Testis (tissue), 2 donors: ENCODE measurements at regions not wholly inside any gene's neighbourhood (a gene's known extent, or its start where the extent isn't known, plus 50 kb on each side); places are given as distances from the start of the nearest gene placed in this dataset.

Experiments used
- DNase-seq: peaks from one replicate; pipeline ENCODE4 v3.0.0-alpha.2; 2019
- H3K27ac ChIP-seq, 2 donors: fragments of 200-600 bp; sonication (generic); one replicate each; pipeline ENCODE4 v1.5.1; 2019
- H3K27me3 ChIP-seq: fragments of 200-600 bp; sonication (generic); one replicate; pipeline ENCODE4 v1.5.1; 2019
- H3K36me3 ChIP-seq: fragments of 200-600 bp; sonication (generic); one replicate; pipeline ENCODE4 v1.5.1; 2017; ENCODE audit warnings: low read depth; ENCODE audit errors: missing control alignments
- H3K4me1 ChIP-seq: fragments of 200-600 bp; sonication (generic); one replicate; pipeline ENCODE4 v1.5.1; 2019
- H3K4me3 ChIP-seq, 2 donors: fragments of 200-600 bp; sonication (generic); one replicate each; pipeline ENCODE4 v1.5.1; 2017 to 2019
- H3K9me3 ChIP-seq: fragments of 200-600 bp; sonication (generic); one replicate; pipeline ENCODE4 v1.5.1; 2017
- CTCF ChIP-seq, 3 experiments: fragments of 450-650 bp in 2 of 3; fragments of 200-600 bp in 1 of 3; sonication (generic) in 1 of 3; IDR thresholded peaks; one replicate each; pipeline ENCODE4 v1.5.1; 2016 to 2019; ENCODE audit warnings: antibody characterized with exemption in 3 of 3, mild to moderate bottlenecking in 2 of 3, moderate library complexity in 1 of 3
- POLR2A ChIP-seq: fragments of 450-650 bp; IDR thresholded peaks from one replicate; pipeline ENCODE4 v1.6.1; 2017; ENCODE audit warnings: antibody characterized with exemption, mild to moderate bottlenecking, moderate library complexity
- WGBS, 2 donors: methylation state at CpG; one replicate each; pipeline ENCODE4 v1.1.5; 2018; 5-methylcytosine and 5-hydroxymethylcytosine counted together
- intact Hi-C: fragments of 100-400 bp; cut with DNase I; formaldehyde crosslinking; loops from one replicate; pipeline ENCODE4 v1.15.1; 2023; ENCODE audit warnings: low total_unique reads

- intact Hi-C loops = no loop called here
- H3K36me3 ChIP-seq = no peaks in the 10 kb centered on the region
- H3K4me1 ChIP-seq = no peaks in the 10 kb centered on the region
- no peak overlapping the region for H3K4me3 ChIP-seq
- no peaks in the 10 kb centered on the region for H3K9me3 ChIP-seq
- H3K27ac ChIP-seq = no peak overlapping the region
- DNase-seq = no peak
- H3K27me3 ChIP-seq = no peaks in the 10 kb centered on the region
- TF ChIP-seq CTCF (IDR thresholded peaks at IDR 0.05) (no peak), POLR2A (no peak)
- WGBS, 2 donors = 89 to 92% methylated on average over 2 of the region's 2 CpGs
These were observed 662.8 kb downstream of the OLFM4 start for GRCh38 chr13:53691417-53691816.

GRCh38 chr13:53694814-53695532 lies 666.4 kb downstream of the OLFM4 start:
- intact Hi-C loops = no loop called here
- H3K27ac ChIP-seq = no peak overlapping the region
- WGBS, 2 donors = 48 to 64% methylated on average over 2 of the region's 2 CpGs
- H3K9me3 ChIP-seq = no peaks in the 10 kb centered on the region
- DNase-seq = no peak
- TF ChIP-seq POLR2A = no peak
- TF ChIP-seq CTCF (IDR thresholded peaks at IDR 0.05) = no peak
- no peak overlapping the region for H3K4me3 ChIP-seq
- H3K36me3 ChIP-seq = no peaks in the 10 kb centered on the region
- no peaks in the 10 kb centered on the region for H3K27me3 ChIP-seq
- no peaks in the 10 kb centered on the region for H3K4me1 ChIP-seq

- no peak for TF ChIP-seq POLR2A
- no peak for TF ChIP-seq CTCF (IDR thresholded peaks at IDR 0.05)
- WGBS, 2 donors = 96 to 98% methylated on average over 2 of the region's 2 CpGs
These were observed 674.9 kb downstream of the OLFM4 start for GRCh38 chr13:53703371-53704080.

GRCh38 chr13:53719281-53719680 lies 690.7 kb downstream of the OLFM4 start:
- no peaks in the 10 kb centered on the region for H3K36me3 ChIP-seq
- no peaks in the 10 kb centered on the region for H3K4me1 ChIP-seq
- no peak for DNase-seq
- H3K9me3 ChIP-seq = no peaks in the 10 kb centered on the region
- no peaks in the 10 kb centered on the region for H3K27me3 ChIP-seq
- TF ChIP-seq POLR2A = no peak
- no peak for TF ChIP-seq CTCF (IDR thresholded peaks at IDR 0.05)
- no peak overlapping the region for H3K4me3 ChIP-seq
- H3K27ac ChIP-seq = no peak overlapping the region
- intact Hi-C loops = no loop called here

More at GRCh38 chr13:53703371-53704080, 674.9 kb downstream of the OLFM4 start:
- H3K27me3 ChIP-seq = no peaks in the 10 kb centered on the region
- H3K4me3 ChIP-seq = no peak overlapping the region
- H3K27ac ChIP-seq = no peak overlapping the region
- intact Hi-C loops = no loop called here
- no peak for DNase-seq
- no peaks in the 10 kb centered on the region for H3K36me3 ChIP-seq
- no peaks in the 10 kb centered on the region for H3K4me1 ChIP-seq
- H3K9me3 ChIP-seq = no peaks in the 10 kb centered on the region
